GM12878 (cell line): ENCODE measurements at regions not wholly inside any gene's neighbourhood (a gene's known extent, or its start where the extent isn't known, plus 50 kb on each side); places are given as distances from the start of the nearest gene placed in this dataset.

ENCODE experiments used
- ATAC-seq: fragments of 200-7000 bp; cut with Tn5 transposase; 3 replicates; pipeline ENCODE4 v1.9.1; 2020; ENCODE audit warnings: mild to moderate bottlenecking, moderate library complexity
- BruUV-seq: library from RNA; stranded (reverse); fragments of 400-500 nt; replicated peaks from 2 replicates; lab custom pipeline; 2021; lab: Mats Ljungman, UMichigan
- CTCF ChIA-PET: fragments of 300-600 bp; sonication (Branson Sonifier 250); formaldehyde crosslinking; extraction: SDS; loops from one replicate; lab custom pipeline; 2021; ENCODE audit warnings: inconsistent platforms; lab: Yijun Ruan, JAX
- POLR2A ChIA-PET: fragments of 350-600 bp; formaldehyde crosslinking; extraction: SDS; loops from one replicate; lab custom pipeline; 2021; ENCODE audit warnings: inconsistent platforms; lab: Charles Lee
- RAD21 ChIA-PET: fragments of 300-600 bp; sonication (Branson Sonifier 250); formaldehyde crosslinking; loops from one replicate; lab custom pipeline; 2023; ENCODE audit warnings: antibody characterized with exemption; ENCODE audit not compliant: unreplicated experiment; lab: Charles Lee
- SMC1A ChIA-PET: fragments of 300-600 bp; sonication (Branson Sonifier 250); formaldehyde crosslinking; loops from one replicate; lab custom pipeline; 2023; ENCODE audit not compliant: unreplicated experiment, uncharacterized antibody; lab: Charles Lee
- DNase-seq: peaks from one replicate; pipeline ENCODE4 v3.0.0-alpha.2; 2011; ENCODE audit warnings: low read depth, low spot score
- FAIRE-seq: peaks from 3 replicates; lab custom pipeline; 2011; peaks lifted over from hg19 to GRCh38; lab: Jason Lieb, UNC
- H2AFZ ChIP-seq: 2 replicates; pipeline ENCODE4 v1.6.0; 2011; ENCODE audit warnings: low read depth, low read length, control low read depth; ENCODE audit not compliant: control insufficient read depth
- H3K27ac ChIP-seq: 2 replicates; pipeline ENCODE4 v1.5.1; 2011; ENCODE audit warnings: control low read depth; ENCODE audit not compliant: control insufficient read depth, insufficient read depth
- H3K27me3 ChIP-seq, 2 experiments: replicated peaks in 1 of 2; 2 replicates each; pipeline versions ENCODE4 v1.6.0 to v1.6.1; 2011; ENCODE audit warnings: low read length in 1 of 2; ENCODE audit not compliant: control insufficient read depth in 2 of 2, insufficient read depth in 2 of 2
- H3K36me3 ChIP-seq, 2 experiments: 2 replicates each; pipeline ENCODE4 v1.5.1; 2011; ENCODE audit warnings: low read length in 1 of 2; ENCODE audit not compliant: control insufficient read depth in 2 of 2, insufficient read depth in 2 of 2
- H3K4me1 ChIP-seq: 2 replicates; pipeline ENCODE4 v1.6.1; 2011; ENCODE audit warnings: mild to moderate bottlenecking, low read length, moderate library complexity, mixed read lengths; ENCODE audit not compliant: control insufficient read depth, insufficient read depth
- H3K4me2 ChIP-seq: 2 replicates; pipeline ENCODE4 v1.6.0; 2011; ENCODE audit warnings: control low read depth; ENCODE audit not compliant: control insufficient read depth, insufficient read depth
- H3K4me3 ChIP-seq: fragments of 200-600 bp; sonication (generic); 2 replicates; pipeline ENCODE4 v1.5.1; 2016
- H3K79me2 ChIP-seq: 2 replicates; pipeline ENCODE4 v1.6.0; 2011; ENCODE audit warnings: low read length; ENCODE audit not compliant: control insufficient read depth, insufficient read depth
- H3K9ac ChIP-seq: 2 replicates; pipeline ENCODE4 v1.8.0; 2011; ENCODE audit warnings: low read length, control low read depth, mixed read lengths; ENCODE audit not compliant: control insufficient read depth, insufficient read depth
- H3K9me3 ChIP-seq: replicated peaks from 3 replicates; pipeline ENCODE4 v1.5.1; 2011; ENCODE audit warnings: mild to moderate bottlenecking, low read length; ENCODE audit not compliant: control insufficient read depth, insufficient read depth
- H4K20me1 ChIP-seq: 2 replicates; pipeline ENCODE4 v1.6.0; 2011; ENCODE audit not compliant: control insufficient read depth, insufficient read depth
- ATF7 ChIP-seq: fragments of 450-650 bp; IDR thresholded peaks from 2 replicates; pipeline ENCODE4 v1.6.1; 2016; ENCODE audit warnings: low read depth, mild to moderate bottlenecking
- DPF2 ChIP-seq: fragments of 450-650 bp; IDR thresholded peaks from 2 replicates; pipeline ENCODE4 v1.6.1; 2017; ENCODE audit warnings: mild to moderate bottlenecking
- SREBF1 ChIP-seq: IDR thresholded peaks from 2 replicates; pipeline ENCODE4 v1.6.1; 2012; ENCODE audit warnings: mild to moderate bottlenecking, low read length
- SREBF2 ChIP-seq: IDR thresholded peaks from 2 replicates; pipeline ENCODE4 v1.6.1; 2012; ENCODE audit warnings: mild to moderate bottlenecking, low read length
- WGBS: methylation state at CpG from one replicate; pipeline ENCODE4 v1.1.6; 2016; ENCODE audit warnings: low lambda C conversion rate; ENCODE audit not compliant: insufficient replicate concordance, insufficient coverage; ENCODE audit errors: missing lambda C conversion rate; 5-methylcytosine and 5-hydroxymethylcytosine counted together
- in situ Hi-C: fragments of 300-500 bp; cut with MboI; formaldehyde crosslinking; loops from 9 replicates; pipeline ENCODE4 v1.14.3; 2018; ENCODE audit warnings: mixed read lengths
- intact Hi-C: fragments of 100-400 bp; cut with micrococcal nuclease; formaldehyde crosslinking; loops from one replicate; pipeline ENCODE4 v1.14.2; 2022; ENCODE audit not compliant: unreplicated experiment
- TF ChIP-seq, protein P1 (sequence below): fragments of 450-650 bp; IDR thresholded peaks from 2 replicates; pipeline ENCODE4 v1.6.1; 2017; ENCODE audit warnings: mild to moderate bottlenecking
- TF ChIP-seq, protein P2 (sequence below): fragments of 450-650 bp; IDR thresholded peaks from 2 replicates; pipeline ENCODE4 v1.6.1; 2018; ENCODE audit warnings: mild to moderate bottlenecking, low read depth, moderate library complexity; ENCODE audit not compliant: partially characterized antibody

DNA sequence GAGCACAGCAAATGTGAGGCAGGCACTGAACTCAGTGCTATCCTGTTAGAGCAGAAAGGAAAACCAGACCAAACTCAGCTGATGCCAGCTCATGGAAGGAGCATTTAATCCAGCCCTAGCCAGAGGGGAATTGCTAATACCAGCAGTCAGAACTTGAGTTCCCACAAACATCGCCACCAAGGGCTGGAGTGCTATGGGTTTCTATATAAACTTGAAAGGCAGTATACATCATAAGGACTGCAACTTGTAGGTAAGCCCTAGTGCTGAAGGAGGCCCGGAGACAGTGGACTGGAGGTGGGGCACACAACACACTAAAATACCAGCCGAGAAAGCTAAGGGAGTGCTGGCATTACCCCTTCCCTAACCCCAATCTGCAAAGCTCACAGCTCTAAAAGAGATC, 440.2 kb downstream of the PRR32 start:
- H3K36me3 ChIP-seq: no peaks in the 10 kb centered on the region
- H2AFZ ChIP-seq: no peak overlapping the region
- H3K79me2 ChIP-seq: no peaks in the 10 kb centered on the region
- intact Hi-C loops: no loop called here
- DNase-seq: no peak
- ChIA-PET CTCF (no interaction called here), SMC1A (no interaction called here)
- 10% methylated on average over 3 of the region's 3 CpGs for WGBS
- BruUV-seq: no TSS peak
- no peak overlapping the region for H3K27ac ChIP-seq
- ATAC-seq: no peak
- H3K9me3 ChIP-seq: no peaks in the 10 kb centered on the region
- no peak overlapping the region for H3K4me2 ChIP-seq
- no peak for FAIRE-seq
- TF ChIP-seq ATF7 (no peak), SREBF1 (no peak), SREBF2 (no peak), DPF2 (no peak)
- TF ChIP-seq, protein P1, sequence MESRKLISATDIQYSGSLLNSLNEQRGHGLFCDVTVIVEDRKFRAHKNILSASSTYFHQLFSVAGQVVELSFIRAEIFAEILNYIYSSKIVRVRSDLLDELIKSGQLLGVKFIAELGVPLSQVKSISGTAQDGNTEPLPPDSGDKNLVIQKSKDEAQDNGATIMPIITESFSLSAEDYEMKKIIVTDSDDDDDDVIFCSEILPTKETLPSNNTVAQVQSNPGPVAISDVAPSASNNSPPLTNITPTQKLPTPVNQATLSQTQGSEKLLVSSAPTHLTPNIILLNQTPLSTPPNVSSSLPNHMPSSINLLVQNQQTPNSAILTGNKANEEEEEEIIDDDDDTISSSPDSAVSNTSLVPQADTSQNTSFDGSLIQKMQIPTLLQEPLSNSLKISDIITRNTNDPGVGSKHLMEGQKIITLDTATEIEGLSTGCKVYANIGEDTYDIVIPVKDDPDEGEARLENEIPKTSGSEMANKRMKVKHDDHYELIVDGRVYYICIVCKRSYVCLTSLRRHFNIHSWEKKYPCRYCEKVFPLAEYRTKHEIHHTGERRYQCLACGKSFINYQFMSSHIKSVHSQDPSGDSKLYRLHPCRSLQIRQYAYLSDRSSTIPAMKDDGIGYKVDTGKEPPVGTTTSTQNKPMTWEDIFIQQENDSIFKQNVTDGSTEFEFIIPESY: no peak
- TF ChIP-seq, protein P2, sequence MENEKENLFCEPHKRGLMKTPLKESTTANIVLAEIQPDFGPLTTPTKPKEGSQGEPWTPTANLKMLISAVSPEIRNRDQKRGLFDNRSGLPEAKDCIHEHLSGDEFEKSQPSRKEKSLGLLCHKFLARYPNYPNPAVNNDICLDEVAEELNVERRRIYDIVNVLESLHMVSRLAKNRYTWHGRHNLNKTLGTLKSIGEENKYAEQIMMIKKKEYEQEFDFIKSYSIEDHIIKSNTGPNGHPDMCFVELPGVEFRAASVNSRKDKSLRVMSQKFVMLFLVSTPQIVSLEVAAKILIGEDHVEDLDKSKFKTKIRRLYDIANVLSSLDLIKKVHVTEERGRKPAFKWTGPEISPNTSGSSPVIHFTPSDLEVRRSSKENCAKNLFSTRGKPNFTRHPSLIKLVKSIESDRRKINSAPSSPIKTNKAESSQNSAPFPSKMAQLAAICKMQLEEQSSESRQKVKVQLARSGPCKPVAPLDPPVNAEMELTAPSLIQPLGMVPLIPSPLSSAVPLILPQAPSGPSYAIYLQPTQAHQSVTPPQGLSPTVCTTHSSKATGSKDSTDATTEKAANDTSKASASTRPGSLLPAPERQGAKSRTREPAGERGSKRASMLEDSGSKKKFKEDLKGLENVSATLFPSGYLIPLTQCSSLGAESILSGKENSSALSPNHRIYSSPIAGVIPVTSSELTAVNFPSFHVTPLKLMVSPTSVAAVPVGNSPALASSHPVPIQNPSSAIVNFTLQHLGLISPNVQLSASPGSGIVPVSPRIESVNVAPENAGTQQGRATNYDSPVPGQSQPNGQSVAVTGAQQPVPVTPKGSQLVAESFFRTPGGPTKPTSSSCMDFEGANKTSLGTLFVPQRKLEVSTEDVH: no peak
- TF ChIP-seq, all 136 proteins: peak for 0
- ChIA-PET POLR2A (no interaction called here), RAD21 (no interaction called here)
- in situ Hi-C loops: no loop called here
- H3K9ac ChIP-seq: no peak overlapping the region
- H4K20me1 ChIP-seq: no peaks in the 10 kb centered on the region
- no peak overlapping the region for H3K4me3 ChIP-seq
- no peaks in the 10 kb centered on the region for H3K27me3 ChIP-seq
- H3K4me1 ChIP-seq: no peaks in the 10 kb centered on the region
